BLaER1 (cell line): ENCODE measurements at regions not wholly inside any gene's neighbourhood (a gene's known extent, or its start where the extent isn't known, plus 50 kb on each side); places are given as distances from the start of the nearest gene placed in this dataset.

Experiments
- H3K27ac ChIP-seq: shearing (Covaris generic); formaldehyde crosslinking; 2 replicates; pipeline ENCODE4 v1.8.1; 2022
- H3K27me3 ChIP-seq: shearing (Covaris generic); formaldehyde crosslinking; 2 replicates; pipeline ENCODE4 v1.8.1; 2022
- H3K36me3 ChIP-seq: shearing (Covaris generic); formaldehyde crosslinking; 2 replicates; pipeline ENCODE4 v1.8.1; 2022
- H3K4me1 ChIP-seq: shearing (Covaris generic); formaldehyde crosslinking; 2 replicates; pipeline ENCODE4 v1.8.1; 2022
- H3K4me2 ChIP-seq: shearing (Covaris generic); formaldehyde crosslinking; 2 replicates; pipeline ENCODE4 v1.8.1; 2022
- H3K4me3 ChIP-seq: shearing (Covaris generic); formaldehyde crosslinking; 2 replicates; pipeline ENCODE4 v1.8.1; 2022
- H3K9ac ChIP-seq: shearing (Covaris generic); formaldehyde crosslinking; 2 replicates; pipeline ENCODE4 v1.8.1; 2022
- H3K9me3 ChIP-seq: shearing (Covaris generic); formaldehyde crosslinking; 2 replicates; pipeline ENCODE4 v1.8.1; 2022
- H4K20me1 ChIP-seq: shearing (Covaris generic); formaldehyde crosslinking; 2 replicates; pipeline ENCODE4 v1.8.1; 2022
- Cebpa-rat ChIP-seq: shearing (Covaris generic); IDR thresholded peaks from 2 replicates; pipeline ENCODE4 v1.8.1; 2022

DNA sequence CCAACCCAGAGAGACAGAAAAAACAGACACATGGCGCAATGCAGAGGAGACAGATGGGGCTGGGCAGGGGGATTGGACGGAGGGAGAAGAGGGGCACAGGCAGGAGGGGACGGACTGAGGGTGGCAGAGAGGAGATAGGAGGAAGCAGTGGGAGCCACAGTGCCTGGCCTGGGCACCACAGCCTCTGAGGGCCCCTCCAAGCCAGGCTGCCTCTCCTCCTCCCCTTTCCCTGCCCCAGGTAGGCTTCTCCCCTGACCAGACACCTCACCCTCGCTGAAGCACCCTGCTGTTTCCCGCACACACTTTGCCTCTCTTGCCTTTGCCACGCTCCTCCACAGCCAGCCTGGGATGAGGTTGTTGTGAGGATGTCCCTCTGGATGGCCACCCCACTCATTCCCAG is 84.0 kb upstream of the PRR20G start:
- Histone ChIP-seq H3K27ac (no peak overlapping the region), H3K4me1 (0 out of 2 replicates have a peak, but pooled peaks cover 3% of the 10 kb centered on the region), H4K20me1 (no peaks in the 10 kb centered on the region), H3K4me2 (no peak overlapping the region), H3K36me3 (no peaks in the 10 kb centered on the region), H3K4me3 (no peak overlapping the region), H3K9ac (no peak overlapping the region), H3K27me3 (no peaks in the 10 kb centered on the region), H3K9me3 (no peaks in the 10 kb centered on the region)
- TF ChIP-seq Cebpa-rat = no peak

DNA sequence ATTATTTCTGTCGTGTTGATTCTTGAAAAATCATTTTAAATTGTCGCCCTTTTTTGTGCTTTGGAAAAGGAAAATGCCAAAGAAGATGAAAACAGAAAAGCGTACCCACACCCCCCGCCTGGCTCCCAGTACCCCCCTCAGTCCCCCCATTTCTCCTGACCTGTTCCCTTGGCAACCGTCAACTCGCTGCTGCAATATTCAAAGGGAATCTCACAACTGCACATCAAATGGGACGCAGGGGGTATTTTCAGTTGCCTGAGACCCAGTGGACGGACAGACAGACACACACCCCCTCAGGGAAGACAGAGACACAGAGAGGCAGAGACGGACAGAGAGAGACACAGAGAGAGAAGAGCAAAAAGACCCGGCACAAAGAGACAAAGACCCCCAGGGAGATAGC is 83.5 kb upstream of the PRR20G start:
- no peak overlapping the region for H3K4me3 ChIP-seq
- H3K9ac ChIP-seq = no peak overlapping the region
- no peak overlapping the region for H3K4me2 ChIP-seq
- no peak for TF ChIP-seq Cebpa-rat
- H3K36me3 ChIP-seq = no peaks in the 10 kb centered on the region
- no peaks in the 10 kb centered on the region for H3K27me3 ChIP-seq
- no peaks in the 10 kb centered on the region for H3K9me3 ChIP-seq
- no peak overlapping the region for H3K27ac ChIP-seq
- no peaks in the 10 kb centered on the region for H4K20me1 ChIP-seq
- 0 out of 2 replicates have a peak, but pooled peaks cover 3% of the 10 kb centered on the region for H3K4me1 ChIP-seq

DNA sequence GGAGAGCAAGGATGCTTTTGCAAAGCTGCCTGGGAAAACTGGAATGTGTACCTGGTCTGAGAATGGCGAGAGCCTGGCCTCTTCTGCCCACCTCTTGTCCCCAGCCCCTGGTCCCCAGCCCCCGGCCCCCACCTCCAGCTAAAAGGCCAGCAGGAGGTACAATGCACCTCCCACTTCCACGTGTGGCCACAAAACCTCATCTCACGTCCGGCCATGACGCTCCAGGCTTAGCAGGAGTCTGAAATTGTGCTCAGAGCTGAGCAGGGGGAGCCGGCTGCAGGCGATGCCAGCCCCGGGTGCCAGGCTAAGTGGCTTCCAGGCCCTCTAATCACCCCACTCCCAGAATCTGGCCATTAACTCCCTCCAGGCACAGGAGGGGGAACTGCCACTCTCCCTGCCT is 83.1 kb upstream of the PRR20G start:
- no peak overlapping the region for H3K27ac ChIP-seq
- H3K36me3 ChIP-seq = no peaks in the 10 kb centered on the region
- no peaks in the 10 kb centered on the region for H4K20me1 ChIP-seq
- TF ChIP-seq Cebpa-rat = no peak
- H3K27me3 ChIP-seq = no peaks in the 10 kb centered on the region
- no peak overlapping the region for H3K9ac ChIP-seq
- H3K4me2 ChIP-seq = no peak overlapping the region
- 0 out of 2 replicates have a peak, but pooled peaks cover 3% of the 10 kb centered on the region for H3K4me1 ChIP-seq
- no peaks in the 10 kb centered on the region for H3K9me3 ChIP-seq
- no peak overlapping the region for H3K4me3 ChIP-seq

DNA sequence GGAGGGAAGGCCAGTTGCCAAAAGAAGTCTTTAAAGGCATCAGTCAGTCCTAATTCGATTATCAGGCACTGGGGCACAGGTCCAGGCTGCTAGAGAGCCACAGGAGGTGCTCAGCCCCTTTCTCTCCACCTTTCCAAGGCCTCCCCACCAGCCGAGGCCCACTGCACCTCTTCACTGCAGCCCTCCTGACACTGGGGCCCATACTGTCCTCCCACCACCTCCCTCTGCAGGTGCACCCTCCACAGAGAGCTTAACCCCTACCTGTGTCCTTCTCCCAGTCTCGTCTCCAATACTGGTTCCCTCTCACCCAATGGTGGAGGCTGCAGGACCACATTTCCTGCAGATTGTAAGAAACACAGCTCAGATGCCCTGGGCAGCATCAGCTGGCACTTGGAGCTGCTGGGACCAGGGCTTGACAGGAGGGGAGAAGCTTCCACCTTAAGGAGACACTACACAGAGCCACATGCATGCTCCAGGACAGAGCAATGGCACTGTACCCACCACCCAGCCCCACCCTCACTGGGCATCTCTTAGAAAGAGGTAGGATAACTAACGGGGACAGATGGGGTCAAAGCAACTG is 81.6 kb upstream of the PRR20G start:
- Histone ChIP-seq H3K36me3 (no peaks in the 10 kb centered on the region), H3K27ac (no peak overlapping the region), H3K4me3 (no peak overlapping the region), H3K9me3 (no peaks in the 10 kb centered on the region), H3K4me1 (0 out of 2 replicates have a peak, but pooled peaks cover 3% of the 10 kb centered on the region), H3K4me2 (no peak overlapping the region), H3K9ac (no peak overlapping the region), H3K27me3 (no peaks in the 10 kb centered on the region), H4K20me1 (no peaks in the 10 kb centered on the region)
- no peak for TF ChIP-seq Cebpa-rat

DNA sequence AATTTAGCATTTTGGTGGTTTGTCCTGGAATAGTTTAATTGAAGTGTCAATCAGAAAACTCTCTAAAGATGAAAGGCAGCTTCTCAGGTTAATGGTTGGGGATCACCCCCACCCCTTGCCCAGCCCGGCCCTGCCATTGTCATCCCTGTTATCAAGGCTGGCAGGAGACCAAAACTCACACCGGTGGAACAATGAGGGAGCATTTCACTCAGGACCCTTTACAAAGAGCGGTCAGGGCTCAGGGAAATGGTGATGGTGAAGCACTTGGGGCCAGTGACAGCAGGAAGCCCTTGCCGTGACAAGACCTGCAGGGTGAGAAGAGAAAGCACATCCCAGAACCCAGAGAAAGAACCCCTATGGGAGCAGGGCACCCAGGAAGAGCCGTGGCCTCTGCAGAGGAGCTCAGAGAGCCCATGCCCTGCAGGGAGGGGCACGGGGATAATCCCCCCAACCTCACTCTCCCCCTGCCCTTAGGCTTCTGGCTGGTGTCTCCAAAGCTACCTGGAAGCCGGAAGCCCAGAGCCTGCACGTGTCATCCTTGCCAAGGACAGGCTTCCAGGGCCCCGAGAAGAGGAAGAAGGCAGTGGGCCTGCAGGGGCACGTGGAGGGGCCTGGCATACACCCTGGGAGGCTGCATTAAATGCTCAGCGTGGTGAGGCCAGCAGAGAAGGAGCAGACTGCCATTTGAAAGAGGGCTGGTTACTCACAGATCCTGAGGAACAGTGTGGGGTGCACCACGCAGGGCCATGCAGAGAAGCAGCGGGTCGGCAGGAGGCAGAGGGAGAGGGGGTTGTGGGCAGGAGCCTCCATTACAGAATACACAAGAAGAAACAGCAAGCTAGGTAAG is 80.6 kb upstream of the PRR20G start:
- no peaks in the 10 kb centered on the region for H3K36me3 ChIP-seq
- 0 out of 2 replicates have a peak, but pooled peaks cover 3% of the 10 kb centered on the region for H3K4me1 ChIP-seq
- TF ChIP-seq Cebpa-rat = no peak
- H3K4me3 ChIP-seq = no peak overlapping the region
- no peak overlapping the region for H3K4me2 ChIP-seq
- no peaks in the 10 kb centered on the region for H3K9me3 ChIP-seq
- H3K27me3 ChIP-seq = no peaks in the 10 kb centered on the region
- no peaks in the 10 kb centered on the region for H4K20me1 ChIP-seq
- H3K27ac ChIP-seq = no peak overlapping the region
- no peak overlapping the region for H3K9ac ChIP-seq

DNA sequence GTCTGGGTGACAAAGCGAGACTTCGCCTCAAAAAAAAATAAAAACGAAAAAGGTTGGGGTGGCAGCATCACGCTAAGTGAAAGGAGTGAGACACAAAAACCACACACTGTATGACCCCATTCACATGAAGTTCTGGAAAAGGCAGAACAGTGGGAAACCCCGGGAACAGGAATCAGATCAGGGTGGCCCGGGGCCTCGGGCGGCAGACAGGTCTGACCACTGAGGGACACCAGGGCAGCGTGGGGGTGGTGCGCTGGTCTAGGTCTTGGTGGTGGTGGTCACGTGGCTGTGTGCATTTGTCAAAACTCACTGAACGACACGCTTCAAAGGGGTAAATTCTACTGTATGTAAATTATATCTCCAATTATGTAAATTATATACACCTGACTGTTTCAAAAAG is 79.7 kb upstream of the PRR20G start:
- Histone ChIP-seq H3K27ac (no peak overlapping the region), H3K4me3 (no peak overlapping the region), H3K4me2 (no peak overlapping the region), H3K9me3 (no peaks in the 10 kb centered on the region), H3K27me3 (no peaks in the 10 kb centered on the region), H3K9ac (no peak overlapping the region), H4K20me1 (no peaks in the 10 kb centered on the region), H3K36me3 (no peaks in the 10 kb centered on the region), H3K4me1 (0 out of 2 replicates have a peak, but pooled peaks cover 3% of the 10 kb centered on the region)
- TF ChIP-seq Cebpa-rat = no peak

DNA sequence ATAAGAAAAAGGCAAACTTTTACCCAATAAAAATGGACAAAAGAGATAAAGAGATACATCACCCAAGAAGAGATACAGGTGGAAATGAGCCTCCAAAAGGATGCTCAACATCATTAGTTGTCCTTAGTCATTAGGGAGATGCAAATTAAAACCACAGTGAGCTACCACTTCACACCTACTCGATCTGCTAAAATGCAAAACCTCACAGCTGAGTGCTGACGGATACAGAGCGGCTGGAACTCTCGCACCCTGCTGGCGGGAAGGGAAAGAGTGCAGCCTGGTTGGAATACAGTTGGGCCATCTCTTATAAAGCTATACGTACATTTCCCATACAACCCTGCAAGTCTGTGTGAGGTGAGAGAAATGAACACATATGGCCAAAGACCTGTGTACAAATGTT is 78.5 kb upstream of the PRR20G start:
- 0 out of 2 replicates have a peak, but pooled peaks cover 3% of the 10 kb centered on the region for H3K4me1 ChIP-seq
- no peaks in the 10 kb centered on the region for H3K9me3 ChIP-seq
- H3K36me3 ChIP-seq = no peaks in the 10 kb centered on the region
- no peak overlapping the region for H3K27ac ChIP-seq
- no peaks in the 10 kb centered on the region for H3K27me3 ChIP-seq
- no peak overlapping the region for H3K9ac ChIP-seq
- H3K4me3 ChIP-seq = no peak overlapping the region
- no peaks in the 10 kb centered on the region for H4K20me1 ChIP-seq
- no peak overlapping the region for H3K4me2 ChIP-seq
- no peak for TF ChIP-seq Cebpa-rat

DNA sequence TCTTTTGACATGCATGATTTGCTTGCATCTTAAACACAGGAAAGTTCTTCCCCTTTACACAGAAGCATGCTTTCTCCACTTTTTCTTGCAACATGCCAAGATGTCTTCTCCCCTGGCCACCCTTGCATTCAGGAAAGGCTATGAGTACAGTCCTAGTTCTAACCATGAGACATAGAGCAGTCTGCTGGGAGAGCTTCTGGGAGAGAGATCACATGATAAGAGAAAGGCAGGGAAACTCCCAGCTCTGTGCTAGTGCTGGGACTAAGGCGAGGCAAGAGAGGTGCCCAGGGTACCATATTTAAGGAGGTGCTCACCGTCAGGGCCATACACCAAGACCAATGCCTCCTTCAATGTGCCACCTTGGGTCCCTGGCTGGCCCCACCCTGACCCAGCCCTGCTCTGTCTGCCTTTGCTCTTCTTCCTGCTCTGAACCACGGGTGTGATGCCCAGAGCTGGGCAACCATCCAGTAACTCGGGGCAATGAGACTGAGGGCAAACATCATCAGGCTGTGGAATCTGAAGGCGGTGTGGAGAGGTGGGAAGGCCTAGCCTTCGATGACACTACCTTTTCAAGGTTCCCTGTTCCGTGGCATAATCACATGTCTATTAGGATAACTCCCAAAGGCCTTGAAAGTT is 77.4 kb upstream of the PRR20G start:
- no peaks in the 10 kb centered on the region for H3K27me3 ChIP-seq
- H4K20me1 ChIP-seq = no peaks in the 10 kb centered on the region
- no peaks in the 10 kb centered on the region for H3K36me3 ChIP-seq
- no peak overlapping the region for H3K4me2 ChIP-seq
- no peaks in the 10 kb centered on the region for H3K4me1 ChIP-seq
- no peaks in the 10 kb centered on the region for H3K9me3 ChIP-seq
- TF ChIP-seq Cebpa-rat = no peak
- no peak overlapping the region for H3K4me3 ChIP-seq
- H3K9ac ChIP-seq = no peak overlapping the region
- H3K27ac ChIP-seq = no peak overlapping the region

DNA sequence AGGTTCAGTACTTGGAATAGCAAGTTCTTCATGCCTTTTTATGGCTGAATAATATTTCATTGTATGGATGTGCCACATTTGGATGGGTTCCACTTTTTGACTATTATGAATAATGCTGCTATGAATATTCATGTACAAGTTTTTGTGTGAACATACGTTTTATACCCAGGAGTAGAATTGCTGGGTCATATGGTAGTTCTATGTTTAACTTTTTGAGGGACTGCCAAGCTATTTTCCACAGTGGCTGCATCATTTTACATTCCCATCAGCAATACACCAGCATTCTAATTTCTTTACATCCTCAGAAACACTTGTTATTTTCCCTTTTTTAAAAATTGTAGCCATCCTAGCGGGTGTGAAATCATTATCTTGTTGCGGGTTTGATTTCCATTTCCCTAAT is 76.0 kb upstream of the PRR20G start:
- H3K27ac ChIP-seq = no peak overlapping the region
- no peaks in the 10 kb centered on the region for H3K36me3 ChIP-seq
- peaks cover 6% of the 10 kb centered on the region; the same call in 1 of the 2 replicates for H3K4me1 ChIP-seq
- no peak overlapping the region for H3K4me2 ChIP-seq
- no peak for TF ChIP-seq Cebpa-rat
- no peaks in the 10 kb centered on the region for H3K27me3 ChIP-seq
- no peaks in the 10 kb centered on the region for H4K20me1 ChIP-seq
- no peak overlapping the region for H3K9ac ChIP-seq
- no peaks in the 10 kb centered on the region for H3K9me3 ChIP-seq
- H3K4me3 ChIP-seq = no peak overlapping the region

DNA sequence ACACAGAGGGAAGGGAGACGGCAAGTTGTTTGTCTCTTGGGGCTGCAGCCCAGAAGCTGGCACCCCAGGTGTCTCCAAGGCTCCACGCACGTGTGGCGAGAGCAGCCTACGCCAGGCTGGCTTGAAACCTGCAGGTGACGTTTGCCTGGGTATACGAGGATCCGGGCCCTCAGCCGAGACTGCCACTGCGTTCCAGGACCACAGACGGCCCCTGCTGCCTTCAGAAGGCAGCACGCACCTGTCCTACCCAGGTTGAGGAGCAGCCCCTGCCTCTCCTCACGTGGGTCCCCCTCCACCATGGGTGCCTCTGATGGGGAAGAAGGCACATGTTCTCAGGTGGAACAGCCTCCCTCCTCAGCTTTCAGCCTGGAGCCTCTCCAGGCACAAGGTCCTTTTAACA is 75.3 kb upstream of the PRR20G start:
- Histone ChIP-seq H3K9ac (no peak overlapping the region), H3K9me3 (peaks cover 5% of the 10 kb centered on the region), H4K20me1 (no peaks in the 10 kb centered on the region), H3K4me2 (no peak overlapping the region), H3K27me3 (no peaks in the 10 kb centered on the region), H3K27ac (no peak overlapping the region), H3K36me3 (no peaks in the 10 kb centered on the region), H3K4me1 (peaks cover 11% of the 10 kb centered on the region; the same call in 1 of the 2 replicates), H3K4me3 (no peak overlapping the region)
- no peak for TF ChIP-seq Cebpa-rat
